Medulla oblongata (tissue), 1 donor: ENCODE measurements at regions not wholly inside any gene's neighbourhood (a gene's known extent, or its start where the extent isn't known, plus 50 kb on each side); places are given as distances from the start of the nearest gene placed in this dataset.

ENCODE experiments used
- DNase-seq: peaks from one replicate; pipeline ENCODE4 v3.0.0-alpha.2; 2015; ENCODE audit errors: extremely low spot score

GRCh38 chr6:168724669-168725570 is 283.9 kb downstream of the SMOC2 start:
- DNase-seq = no peak

DNA sequence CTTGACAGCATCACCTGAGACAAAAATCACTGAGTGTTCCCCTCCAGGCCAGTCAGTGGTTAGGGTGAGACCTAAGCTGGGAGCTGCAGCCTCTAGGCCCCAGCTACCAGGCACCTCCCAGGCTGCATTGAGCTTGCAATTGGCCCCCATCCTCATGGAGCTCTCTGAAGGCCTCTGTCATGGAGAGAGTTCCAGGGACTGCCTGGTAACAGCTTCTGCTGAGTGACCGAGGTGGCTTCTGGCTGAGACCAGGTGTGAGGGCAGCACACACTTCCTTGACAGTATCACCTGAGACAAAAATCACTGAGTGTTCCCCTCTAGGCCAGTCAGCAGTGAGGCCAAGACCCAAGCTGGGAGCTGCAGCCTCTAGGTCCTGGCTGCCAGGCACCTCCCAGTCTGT is 283.0 kb downstream of the SMOC2 start:
- no peak for DNase-seq

DNA sequence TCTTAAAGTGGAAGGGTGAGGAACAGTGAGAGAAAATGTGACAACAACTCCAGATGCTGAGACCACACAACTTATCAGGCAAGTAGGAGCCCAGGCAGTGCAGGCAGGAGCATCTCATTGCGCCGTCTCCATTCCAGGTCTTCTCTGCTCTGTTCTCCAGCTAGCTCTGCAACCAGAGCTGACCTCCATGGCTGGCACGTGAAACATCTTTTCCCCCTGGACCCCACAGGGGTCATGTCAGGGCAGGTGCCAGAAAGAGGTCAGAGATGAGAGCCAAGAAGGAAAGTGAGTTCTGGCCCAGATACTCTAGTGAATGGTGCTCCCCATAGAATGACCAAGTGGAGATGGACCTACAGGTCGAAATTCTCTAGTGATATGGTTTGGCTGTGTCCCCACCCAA is 281.4 kb downstream of the SMOC2 start:
- DNase-seq = no peak

DNA sequence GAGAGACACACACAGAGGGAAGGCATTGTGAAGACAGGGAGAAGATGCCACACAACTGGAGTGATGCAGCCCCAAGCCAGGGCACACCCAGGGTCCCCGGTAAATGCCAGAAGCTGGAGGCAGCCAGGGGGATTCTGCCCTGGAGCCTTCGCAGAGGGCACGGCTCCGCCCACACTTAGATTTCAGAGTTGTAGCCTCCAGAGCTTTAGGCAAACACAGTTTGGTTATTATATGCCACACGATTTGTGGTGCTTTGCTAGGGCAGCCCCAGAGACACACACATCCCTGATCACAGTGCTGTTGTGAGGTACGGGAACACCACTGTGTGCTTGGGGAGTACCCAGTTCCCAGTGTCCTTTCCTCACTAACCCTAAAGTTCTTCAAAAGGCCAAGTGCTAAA is 280.6 kb downstream of the SMOC2 start:
- no peak for DNase-seq

DNA sequence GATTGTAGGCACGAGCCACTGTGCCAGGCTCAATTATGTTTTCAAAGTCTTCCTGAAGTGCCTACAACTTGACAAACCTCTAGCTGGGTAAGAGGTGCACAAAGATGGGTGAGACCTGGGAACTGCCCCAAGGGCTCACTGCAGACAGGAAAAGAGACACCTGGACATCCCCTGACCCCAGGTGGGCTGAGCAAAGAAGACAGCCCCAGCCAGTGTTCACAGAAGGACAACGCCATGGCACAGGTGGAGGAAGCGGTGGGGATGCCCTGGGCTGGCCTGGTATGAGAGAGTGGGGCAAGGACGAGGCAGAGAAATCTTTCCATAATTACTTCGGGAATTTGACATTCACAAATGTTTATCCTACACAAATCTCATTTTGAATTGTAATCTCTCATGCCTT is 278.9 kb downstream of the SMOC2 start:
- DNase-seq = no peak

- no peak for DNase-seq
Measured at GRCh38 chr6:168718821-168719475, 278.0 kb downstream of the SMOC2 start.
